OCI-LY1 (cell line): ENCODE measurements at regions not wholly inside any gene's neighbourhood (a gene's known extent, or its start where the extent isn't known, plus 50 kb on each side); places are given as distances from the start of the nearest gene placed in this dataset.

Source experiments
- H2AFZ ChIP-seq: fragments of 200-600 bp; sonication (generic), shearing (Covaris generic); 2 replicates; pipeline ENCODE4 v1.6.0; 2014; ENCODE audit warnings: antibody characterized with exemption, mild to moderate bottlenecking, low read length
- H3F3A ChIP-seq: fragments of 200-600 bp; sonication (generic), shearing (Covaris generic); 2 replicates; pipeline ENCODE4 v1.6.0; 2014; ENCODE audit warnings: mild to moderate bottlenecking, antibody characterized with exemption, low read length, moderate library complexity; ENCODE audit not compliant: insufficient read depth
- H3K27ac ChIP-seq: fragments of 200-600 bp; sonication (generic); 2 replicates; pipeline ENCODE4 v1.5.1; 2014; ENCODE audit warnings: low read length, mixed run types, mild to moderate bottlenecking, low read depth; ENCODE audit not compliant: poor library complexity, severe bottlenecking
- H3K27me3 ChIP-seq: fragments of 200-600 bp; sonication (generic); 2 replicates; pipeline ENCODE4 v1.6.0; 2014; ENCODE audit warnings: antibody characterized with exemption, mild to moderate bottlenecking, low read length, moderate library complexity; ENCODE audit not compliant: insufficient read depth
- H3K36me3 ChIP-seq: fragments of 200-600 bp; sonication (generic); 2 replicates; pipeline ENCODE4 v1.6.1; 2014; ENCODE audit warnings: mild to moderate bottlenecking, antibody characterized with exemption, low read length, moderate library complexity, mixed read lengths; ENCODE audit not compliant: insufficient read depth
- H3K4me1 ChIP-seq: fragments of 200-600 bp; sonication (generic); 2 replicates; pipeline ENCODE4 v1.5.1; 2014; ENCODE audit warnings: mild to moderate bottlenecking, low read length, moderate library complexity; ENCODE audit not compliant: insufficient read depth, severe bottlenecking
- H3K4me2 ChIP-seq: fragments of 200-600 bp; sonication (generic), shearing (Covaris generic); 2 replicates; pipeline ENCODE4 v1.6.1; 2014; ENCODE audit warnings: low read length
- H3K4me3 ChIP-seq: fragments of 200-600 bp; sonication (generic); 2 replicates; pipeline ENCODE4 v1.5.1; 2014; ENCODE audit warnings: low read length, low read depth, mild to moderate bottlenecking, mixed read lengths; ENCODE audit not compliant: poor library complexity, severe bottlenecking
- H3K79me2 ChIP-seq: fragments of 200-600 bp; shearing (Covaris generic); 2 replicates; pipeline ENCODE4 v1.6.1; 2016; ENCODE audit warnings: mixed run types, low read length, mixed read lengths; ENCODE audit not compliant: insufficient read depth
- H3K9ac ChIP-seq: fragments of 200-600 bp; sonication (generic), shearing (Covaris generic); 2 replicates; pipeline ENCODE4 v1.6.1; 2014; ENCODE audit warnings: mild to moderate bottlenecking, low read length, mixed read lengths
- H3K9me2 ChIP-seq: fragments of 200-600 bp; sonication (generic), shearing (Covaris generic); 2 replicates; pipeline ENCODE4 v1.6.1; 2014; ENCODE audit warnings: low read depth, mild to moderate bottlenecking, low read length, mixed read lengths
- H3K9me3 ChIP-seq: fragments of 200-600 bp; shearing (Covaris generic); 2 replicates; pipeline ENCODE4 v1.6.1; 2014; ENCODE audit warnings: low read length, mixed read lengths
- H4K20me1 ChIP-seq: fragments of 200-600 bp; sonication (generic), shearing (Covaris generic); 2 replicates; pipeline ENCODE4 v1.6.0; 2016; ENCODE audit warnings: mild to moderate bottlenecking, low read length; ENCODE audit not compliant: insufficient read depth
- EZH2 ChIP-seq: fragments of 200-600 bp; sonication (generic), shearing (Covaris generic); IDR thresholded peaks from 2 replicates; pipeline ENCODE4 v1.8.0; 2017; ENCODE audit warnings: borderline replicate concordance, mixed run types, mild to moderate bottlenecking, antibody characterized with exemption, low read length, moderate library complexity, mixed read lengths
- TF ChIP-seq, protein P1 (sequence below): fragments of 200-600 bp; sonication (generic), shearing (Covaris generic); IDR thresholded peaks from 2 replicates; pipeline ENCODE4 v1.5.1; 2017; ENCODE audit warnings: mild to moderate bottlenecking, antibody characterized with exemption, low read length, moderate library complexity, mixed read lengths

DNA sequence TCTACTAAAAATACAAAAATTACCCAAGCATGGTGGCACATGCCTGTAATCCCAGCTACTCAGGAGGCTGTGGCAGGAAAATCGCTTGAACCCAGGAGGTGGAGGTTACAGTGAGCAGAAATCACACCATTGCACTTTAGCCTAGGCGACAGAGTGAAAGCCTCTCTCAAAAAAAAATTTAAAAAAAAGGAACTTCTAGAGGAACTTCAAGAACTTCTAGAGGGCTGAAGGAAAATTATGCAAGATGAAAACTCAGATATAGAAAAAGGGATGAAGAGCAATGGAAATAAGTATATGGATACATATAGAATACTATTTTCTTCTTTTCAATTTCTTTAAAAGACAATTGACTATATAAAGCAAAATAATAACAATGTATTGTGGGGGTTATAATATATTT, 51.2 kb upstream of the PRR5 start:
- Histone ChIP-seq H3K27ac (no peak overlapping the region), H3K9ac (no peak overlapping the region), H4K20me1 (no peaks in the 10 kb centered on the region), H3K27me3 (no peaks in the 10 kb centered on the region), H3K4me3 (no peak overlapping the region), H3F3A (no peaks in the 10 kb centered on the region), H3K4me1 (no peaks in the 10 kb centered on the region), H3K9me3 (no peaks in the 10 kb centered on the region), H3K79me2 (no peaks in the 10 kb centered on the region), H3K36me3 (no peaks in the 10 kb centered on the region), H3K9me2 (no peaks in the 10 kb centered on the region), H2AFZ (no peak overlapping the region), H3K4me2 (no peak overlapping the region)
- TF ChIP-seq EZH2, result no peak
- TF ChIP-seq, protein P1, sequence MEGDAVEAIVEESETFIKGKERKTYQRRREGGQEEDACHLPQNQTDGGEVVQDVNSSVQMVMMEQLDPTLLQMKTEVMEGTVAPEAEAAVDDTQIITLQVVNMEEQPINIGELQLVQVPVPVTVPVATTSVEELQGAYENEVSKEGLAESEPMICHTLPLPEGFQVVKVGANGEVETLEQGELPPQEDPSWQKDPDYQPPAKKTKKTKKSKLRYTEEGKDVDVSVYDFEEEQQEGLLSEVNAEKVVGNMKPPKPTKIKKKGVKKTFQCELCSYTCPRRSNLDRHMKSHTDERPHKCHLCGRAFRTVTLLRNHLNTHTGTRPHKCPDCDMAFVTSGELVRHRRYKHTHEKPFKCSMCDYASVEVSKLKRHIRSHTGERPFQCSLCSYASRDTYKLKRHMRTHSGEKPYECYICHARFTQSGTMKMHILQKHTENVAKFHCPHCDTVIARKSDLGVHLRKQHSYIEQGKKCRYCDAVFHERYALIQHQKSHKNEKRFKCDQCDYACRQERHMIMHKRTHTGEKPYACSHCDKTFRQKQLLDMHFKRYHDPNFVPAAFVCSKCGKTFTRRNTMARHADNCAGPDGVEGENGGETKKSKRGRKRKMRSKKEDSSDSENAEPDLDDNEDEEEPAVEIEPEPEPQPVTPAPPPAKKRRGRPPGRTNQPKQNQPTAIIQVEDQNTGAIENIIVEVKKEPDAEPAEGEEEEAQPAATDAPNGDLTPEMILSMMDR, result no peak

DNA sequence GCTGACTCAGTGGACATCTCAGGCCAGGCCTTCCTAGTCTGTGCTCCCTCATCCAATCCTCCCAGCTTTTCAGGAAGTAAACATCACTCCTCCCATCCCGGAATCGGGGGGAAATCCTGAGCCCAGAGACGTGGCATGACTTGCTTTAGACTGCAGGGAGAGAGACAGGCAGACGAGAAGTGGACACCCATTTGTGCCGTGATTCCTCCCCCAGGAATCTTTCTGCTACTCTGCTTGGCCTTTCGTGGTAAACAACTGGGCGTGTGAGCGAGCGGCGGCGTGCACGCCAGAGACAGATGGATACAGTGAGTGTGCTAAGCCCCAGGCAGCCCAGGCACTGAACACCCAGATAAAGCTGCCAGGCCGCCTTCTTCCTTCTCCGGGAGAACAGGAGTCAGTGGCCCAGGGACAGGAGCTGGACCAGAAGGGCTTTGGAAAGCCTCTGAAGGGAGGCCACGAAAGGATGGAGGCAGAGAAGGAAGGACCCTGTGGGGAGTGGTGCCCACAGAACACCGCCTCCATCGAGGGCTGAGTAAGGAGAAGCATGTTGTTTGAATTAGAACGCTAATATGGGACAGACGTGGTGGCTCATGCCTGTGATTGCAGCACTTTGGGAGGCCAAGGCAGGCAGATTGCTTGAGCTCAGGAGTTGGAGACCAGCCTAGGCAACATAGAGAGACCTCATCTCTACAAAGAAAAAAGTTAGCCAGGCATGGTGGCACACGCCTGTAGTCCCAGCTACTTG, 53.0 kb upstream of the PRR5 start:
- H3K9me2 ChIP-seq, result no peaks in the 10 kb centered on the region
- H3F3A ChIP-seq, result no peaks in the 10 kb centered on the region
- no peak overlapping the region for H3K4me2 ChIP-seq
- no peaks in the 10 kb centered on the region for H4K20me1 ChIP-seq
- H3K27me3 ChIP-seq, result no peaks in the 10 kb centered on the region
- no peak overlapping the region for H2AFZ ChIP-seq
- no peaks in the 10 kb centered on the region for H3K36me3 ChIP-seq
- H3K79me2 ChIP-seq, result no peaks in the 10 kb centered on the region
- TF ChIP-seq, protein P1, result no peak
- TF ChIP-seq EZH2, result no peak
- no peak overlapping the region for H3K9ac ChIP-seq
- H3K4me3 ChIP-seq, result no peak overlapping the region
- H3K27ac ChIP-seq, result no peak overlapping the region
- H3K4me1 ChIP-seq, result no peaks in the 10 kb centered on the region
- no peaks in the 10 kb centered on the region for H3K9me3 ChIP-seq

DNA sequence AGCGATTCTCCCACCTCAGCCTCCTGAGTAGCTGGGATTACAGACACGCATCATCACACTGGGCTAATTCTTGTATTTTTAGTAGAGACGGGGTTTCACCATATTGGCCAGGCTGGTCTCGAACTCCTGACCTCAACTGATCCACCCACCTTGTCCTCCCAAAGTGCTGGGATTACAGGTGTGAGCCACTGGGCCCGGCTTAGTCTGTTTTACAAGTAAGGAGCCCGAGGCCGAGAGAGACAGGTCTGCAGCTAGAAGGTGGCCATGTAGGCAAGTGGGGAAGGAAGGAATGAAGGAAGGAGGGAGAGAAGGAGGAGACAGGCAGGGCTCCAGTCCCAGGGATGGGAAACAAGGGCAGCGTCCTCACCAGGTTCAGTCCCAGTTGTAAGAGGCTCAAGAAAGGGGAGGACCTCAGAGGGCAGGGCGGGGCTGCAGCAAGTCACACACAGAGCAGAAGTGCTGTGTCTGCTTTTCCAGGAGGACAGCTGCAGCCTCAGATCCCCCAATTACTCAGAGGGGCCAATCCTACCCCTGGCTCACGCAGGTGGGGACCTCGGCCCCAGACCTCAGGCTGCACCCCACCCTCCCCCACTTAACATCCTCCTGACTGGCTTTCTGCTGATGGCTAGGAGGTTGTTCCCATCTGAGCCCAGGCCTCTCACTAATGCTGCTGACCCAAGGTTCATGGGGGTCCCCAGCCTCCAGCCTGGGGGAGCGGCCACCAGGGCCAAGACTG, 53.8 kb upstream of the PRR5 start:
- H3K79me2 ChIP-seq, result no peaks in the 10 kb centered on the region
- no peaks in the 10 kb centered on the region for H3K9me3 ChIP-seq
- H3K9ac ChIP-seq, result no peak overlapping the region
- H3K36me3 ChIP-seq, result no peaks in the 10 kb centered on the region
- no peak overlapping the region for H3K4me2 ChIP-seq
- no peaks in the 10 kb centered on the region for H3K27me3 ChIP-seq
- no peaks in the 10 kb centered on the region for H3F3A ChIP-seq
- H3K4me1 ChIP-seq, result no peaks in the 10 kb centered on the region
- H3K9me2 ChIP-seq, result no peaks in the 10 kb centered on the region
- TF ChIP-seq, protein P1, result no peak
- TF ChIP-seq EZH2, result no peak
- H3K27ac ChIP-seq, result no peak overlapping the region
- H3K4me3 ChIP-seq, result no peak overlapping the region
- H4K20me1 ChIP-seq, result no peaks in the 10 kb centered on the region
- H2AFZ ChIP-seq, result no peak overlapping the region
